ENCODE measurements at regions not wholly inside any gene's neighbourhood (a gene's known extent, or its start where the extent isn't known, plus 50 kb on each side); places are given as distances from the start of the nearest gene placed in this dataset.

DNA sequence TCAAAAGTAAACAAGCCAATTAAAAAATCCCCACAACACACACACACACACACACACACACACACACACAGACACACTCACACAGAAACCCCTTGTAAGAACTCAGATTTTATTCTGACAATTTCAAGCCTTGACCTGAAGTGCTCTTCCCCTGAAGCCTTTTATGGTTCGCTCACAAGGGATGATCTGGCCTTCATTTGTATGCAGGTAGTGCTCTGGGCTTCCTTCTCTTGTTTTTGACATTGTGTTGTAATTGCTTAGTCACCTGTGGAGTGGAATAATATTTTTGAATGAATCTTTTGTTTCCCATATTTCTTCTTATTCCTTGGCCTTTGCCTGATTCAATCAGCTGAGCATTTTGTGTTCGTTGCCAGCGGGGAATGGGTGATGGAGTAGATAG, 83.3 kb upstream of the CSRP2 start:
- Histone ChIP-seq H3K27me3 (ENCODE audit: control insufficient read depth in 2 of 2, insufficient read depth in 2 of 2, low read length in 2 of 2) (peaks cover 3 to 4% of the 10 kb centered on the region in 2 experiments), H3K36me3 (ENCODE audit: control insufficient read depth in 2 of 2, extremely low read depth in 1 of 2, insufficient read depth in 2 of 2, low read length in 2 of 2) (no peaks in the 10 kb centered on the region), H3K4me1 (ENCODE audit: control insufficient read depth, extremely low read depth, insufficient read depth, low read length) (no peaks in the 10 kb centered on the region), H3K4me2 (ENCODE audit: insufficient read depth, low read length) (no peak overlapping the region), H3K9me3 (replicated peaks; ENCODE audit: control insufficient read depth, insufficient read depth, low read length) (no peaks in the 10 kb centered on the region), H3K4me3 (replicated peaks in 1 of 3; ENCODE audit: insufficient read depth in 1 of 3, low read depth in 1 of 3, low read length in 3 of 3) (no peak overlapping the region), H3K79me2 (ENCODE audit: control insufficient read depth, insufficient read depth, low read length) (no peaks in the 10 kb centered on the region), H4K20me1 (replicated peaks; ENCODE audit: control insufficient read depth, extremely low read depth, insufficient read depth, low read length) (no peaks in the 10 kb centered on the region), H3K9ac (replicated peaks; ENCODE audit: extremely low read depth, insufficient read depth, low read length) (no peak overlapping the region), H3K9me1 (replicated peaks; ENCODE audit: control insufficient read depth, extremely low read depth, insufficient read depth, low read length) (no peaks in the 10 kb centered on the region), H2AFZ (ENCODE audit: low read depth, low read length) (no peak overlapping the region), H3K27ac (ENCODE audit: insufficient read depth, low read depth, low read length) (no peak overlapping the region)
- TF ChIP-seq FOS (IDR thresholded peaks at IDR 0.05; ENCODE audit: borderline replicate concordance, insufficient read depth, low read length) (no peak), MAX (IDR thresholded peaks at IDR 0.05; ENCODE audit: insufficient read depth, insufficient read length) (no peak), POLR2A (IDR thresholded peaks at IDR 0.05; ENCODE audit: low read depth, low read length) (no peak), GATA2 (IDR thresholded peaks at IDR 0.05; ENCODE audit: insufficient read depth, insufficient read length, low read depth, low read length) (no peak), POLR2AphosphoS5 (IDR thresholded peaks at IDR 0.05; ENCODE audit: insufficient read depth, low read depth, low read length) (no peak), MYC (IDR thresholded peaks at IDR 0.05; ENCODE audit: low read depth, low read length) (no peak), JUN (IDR thresholded peaks at IDR 0.05; ENCODE audit: borderline replicate concordance, insufficient read depth, insufficient read length, low read depth) (no peak), EZH2 (IDR thresholded peaks at IDR 0.05; ENCODE audit: borderline replicate concordance, low read depth, low read length, severe bottlenecking) (no peak)
- TF ChIP-seq, protein P1, sequence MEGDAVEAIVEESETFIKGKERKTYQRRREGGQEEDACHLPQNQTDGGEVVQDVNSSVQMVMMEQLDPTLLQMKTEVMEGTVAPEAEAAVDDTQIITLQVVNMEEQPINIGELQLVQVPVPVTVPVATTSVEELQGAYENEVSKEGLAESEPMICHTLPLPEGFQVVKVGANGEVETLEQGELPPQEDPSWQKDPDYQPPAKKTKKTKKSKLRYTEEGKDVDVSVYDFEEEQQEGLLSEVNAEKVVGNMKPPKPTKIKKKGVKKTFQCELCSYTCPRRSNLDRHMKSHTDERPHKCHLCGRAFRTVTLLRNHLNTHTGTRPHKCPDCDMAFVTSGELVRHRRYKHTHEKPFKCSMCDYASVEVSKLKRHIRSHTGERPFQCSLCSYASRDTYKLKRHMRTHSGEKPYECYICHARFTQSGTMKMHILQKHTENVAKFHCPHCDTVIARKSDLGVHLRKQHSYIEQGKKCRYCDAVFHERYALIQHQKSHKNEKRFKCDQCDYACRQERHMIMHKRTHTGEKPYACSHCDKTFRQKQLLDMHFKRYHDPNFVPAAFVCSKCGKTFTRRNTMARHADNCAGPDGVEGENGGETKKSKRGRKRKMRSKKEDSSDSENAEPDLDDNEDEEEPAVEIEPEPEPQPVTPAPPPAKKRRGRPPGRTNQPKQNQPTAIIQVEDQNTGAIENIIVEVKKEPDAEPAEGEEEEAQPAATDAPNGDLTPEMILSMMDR (IDR thresholded peaks at IDR 0.05; ENCODE audit: extremely low read depth in 1 of 2, insufficient read depth in 1 of 2, low read depth in 1 of 2, low read length in 2 of 2) = no peak
- dilution Hi-C loops (cut with MboI; ENCODE audit: extremely low pct_ligation_motif_present, low sequenced_read_pairs) = no loop called here
- intact Hi-C loops (cut with micrococcal nuclease) = no loop called here
- ChIA-PET POLR2A (no interaction called here), CTCF (no interaction called here)
- BruUV-seq (replicated peaks) = no TSS peak
- DNase-seq (ENCODE audit: low read depth, low spot score) = no peak
- no peak for FAIRE-seq
